CD4-positive, alpha-beta T cell (primary cell): ENCODE measurements at regions not wholly inside any gene's neighbourhood (a gene's known extent, or its start where the extent isn't known, plus 50 kb on each side); places are given as distances from the start of the nearest gene placed in this dataset.

Experiments
- ATAC-seq: fragments of 200-7000 bp; cut with Tn5 transposase; one replicate; pipeline ENCODE4 v1.10.0; 2022; ENCODE audit warnings: mild to moderate bottlenecking; ENCODE audit not compliant: poor library complexity
- CTCF ChIA-PET: fragments of 350-600 bp; sonication (Branson Sonifier 250); formaldehyde crosslinking; loops from one replicate; lab custom pipeline; 2021; ENCODE audit warnings: antibody characterized with exemption, inconsistent platforms; lab: Charles Lee
- POLR2A ChIA-PET: fragments of 350-600 bp; sonication (Branson Sonifier 250); formaldehyde crosslinking; loops from one replicate; lab custom pipeline; 2021; ENCODE audit warnings: antibody characterized with exemption, inconsistent platforms; lab: Charles Lee
- DNase-seq, 14 experiments: peaks; one replicate each; pipeline ENCODE4 v3.0.0-alpha.2; 2013 to 2020; ENCODE audit warnings: mixed read lengths in 2 of 14
- H3K27ac ChIP-seq, 2 donors: one replicate each; pipeline versions ENCODE4 v1.5.1 to v1.7.0; 2013; ENCODE audit warnings: low read length in 2 of 2, low read depth in 1 of 2, mild to moderate bottlenecking in 1 of 2
- H3K27me3 ChIP-seq, 2 experiments: 1 replicate in 1 of 2; 2 replicates in 1 of 2; pipeline versions ENCODE4 v1.6.1 to v1.7.0; 2013; ENCODE audit warnings: low read length in 2 of 2, control low read depth in 1 of 2, mild to moderate bottlenecking in 1 of 2, moderate library complexity in 1 of 2; ENCODE audit not compliant: insufficient read depth in 2 of 2, control insufficient read depth in 1 of 2
- H3K36me3 ChIP-seq: one replicate; pipeline ENCODE4 v1.6.1; 2013; ENCODE audit warnings: low read length, control low read depth; ENCODE audit not compliant: insufficient read depth
- H3K4me1 ChIP-seq: one replicate; pipeline ENCODE4 v1.6.1; 2013; ENCODE audit warnings: low read length, control low read depth; ENCODE audit not compliant: insufficient read depth
- H3K4me3 ChIP-seq: one replicate; pipeline ENCODE4 v1.5.1; 2013; ENCODE audit warnings: mild to moderate bottlenecking, low read length, moderate library complexity
- H3K9me3 ChIP-seq, 2 experiments: 1 replicate in 1 of 2; 2 replicates in 1 of 2; pipeline versions ENCODE4 v1.6.1 to v1.7.0; 2013; ENCODE audit warnings: low read length in 2 of 2, mild to moderate bottlenecking in 2 of 2, control low read depth in 1 of 2, moderate library complexity in 1 of 2; ENCODE audit not compliant: control insufficient read depth in 1 of 2, insufficient read depth in 1 of 2
- H3K27ac Mint-ChIP-seq: one replicate; pipeline ENCODE4 v1.8.0; 2020; ENCODE audit warnings: mixed read lengths
- H3K27me3 Mint-ChIP-seq: one replicate; pipeline ENCODE4 v1.8.0; 2021; ENCODE audit warnings: mixed read lengths
- H3K36me3 Mint-ChIP-seq: one replicate; pipeline ENCODE4 v1.8.0; 2021; ENCODE audit warnings: low read depth, mixed read lengths
- H3K4me1 Mint-ChIP-seq: one replicate; pipeline ENCODE4 v1.8.0; 2021; ENCODE audit warnings: low read depth, mixed read lengths
- H3K4me3 Mint-ChIP-seq: one replicate; pipeline ENCODE4 v1.8.0; 2020; ENCODE audit warnings: mild to moderate bottlenecking, mixed read lengths
- H3K9me3 Mint-ChIP-seq: one replicate; pipeline ENCODE4 v1.8.0; 2020; ENCODE audit warnings: mixed read lengths
- intact Hi-C, 2 experiments: fragments of 100-400 bp; cut with DNase I in 1 of 2; cut with micrococcal nuclease in 1 of 2; formaldehyde crosslinking; loops; one replicate each; pipeline versions ENCODE4 v1.15.1 to v1.9.0; 2023 to 2025; cut with DNase I, micrococcal nuclease
- TF ChIP-seq, protein P1 (sequence below): fragments of 200-600 bp; IDR thresholded peaks from one replicate; pipeline ENCODE4 v1.8.0; 2022; ENCODE audit warnings: antibody characterized with exemption, mild to moderate bottlenecking

DNA sequence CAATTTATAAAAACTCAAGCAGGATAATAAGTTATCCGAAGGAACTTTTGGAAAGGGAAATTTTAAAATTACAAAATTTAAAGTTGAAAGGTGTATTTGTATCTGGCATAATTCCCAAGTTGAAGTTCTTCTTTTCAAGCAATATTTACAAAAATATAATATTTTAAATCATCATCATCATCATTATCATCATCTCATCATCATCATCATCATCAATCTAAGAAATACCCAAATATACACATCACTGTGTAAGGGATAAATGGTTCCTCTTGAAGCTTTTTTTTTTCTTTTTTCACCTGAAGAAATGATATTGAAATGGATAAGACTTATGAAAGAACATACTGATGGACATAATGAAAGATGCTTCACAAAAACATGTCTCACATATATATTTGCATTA, 254.9 kb upstream of the ARRDC3 start:
- Mint-ChIP-seq H3K27me3 (no peaks in the 10 kb centered on the region), H3K4me3 (no peak overlapping the region), H3K4me1 (no peaks in the 10 kb centered on the region), H3K27ac (no peak overlapping the region), H3K9me3 (no peaks in the 10 kb centered on the region), H3K36me3 (no peaks in the 10 kb centered on the region)
- CTCF ChIA-PET = no interaction called here
- POLR2A ChIA-PET = no interaction called here
- Histone ChIP-seq H3K36me3 (no peaks in the 10 kb centered on the region), H3K4me1 (no peaks in the 10 kb centered on the region), H3K9me3 (no peaks in the 10 kb centered on the region), H3K27ac (no peak overlapping the region), H3K27me3 (no peaks in the 10 kb centered on the region), H3K4me3 (no peak overlapping the region)
- TF ChIP-seq, protein P1, sequence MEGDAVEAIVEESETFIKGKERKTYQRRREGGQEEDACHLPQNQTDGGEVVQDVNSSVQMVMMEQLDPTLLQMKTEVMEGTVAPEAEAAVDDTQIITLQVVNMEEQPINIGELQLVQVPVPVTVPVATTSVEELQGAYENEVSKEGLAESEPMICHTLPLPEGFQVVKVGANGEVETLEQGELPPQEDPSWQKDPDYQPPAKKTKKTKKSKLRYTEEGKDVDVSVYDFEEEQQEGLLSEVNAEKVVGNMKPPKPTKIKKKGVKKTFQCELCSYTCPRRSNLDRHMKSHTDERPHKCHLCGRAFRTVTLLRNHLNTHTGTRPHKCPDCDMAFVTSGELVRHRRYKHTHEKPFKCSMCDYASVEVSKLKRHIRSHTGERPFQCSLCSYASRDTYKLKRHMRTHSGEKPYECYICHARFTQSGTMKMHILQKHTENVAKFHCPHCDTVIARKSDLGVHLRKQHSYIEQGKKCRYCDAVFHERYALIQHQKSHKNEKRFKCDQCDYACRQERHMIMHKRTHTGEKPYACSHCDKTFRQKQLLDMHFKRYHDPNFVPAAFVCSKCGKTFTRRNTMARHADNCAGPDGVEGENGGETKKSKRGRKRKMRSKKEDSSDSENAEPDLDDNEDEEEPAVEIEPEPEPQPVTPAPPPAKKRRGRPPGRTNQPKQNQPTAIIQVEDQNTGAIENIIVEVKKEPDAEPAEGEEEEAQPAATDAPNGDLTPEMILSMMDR = no peak
- intact Hi-C loops = no loop called here
- DNase-seq (no peak), ATAC-seq (no peak)

DNA sequence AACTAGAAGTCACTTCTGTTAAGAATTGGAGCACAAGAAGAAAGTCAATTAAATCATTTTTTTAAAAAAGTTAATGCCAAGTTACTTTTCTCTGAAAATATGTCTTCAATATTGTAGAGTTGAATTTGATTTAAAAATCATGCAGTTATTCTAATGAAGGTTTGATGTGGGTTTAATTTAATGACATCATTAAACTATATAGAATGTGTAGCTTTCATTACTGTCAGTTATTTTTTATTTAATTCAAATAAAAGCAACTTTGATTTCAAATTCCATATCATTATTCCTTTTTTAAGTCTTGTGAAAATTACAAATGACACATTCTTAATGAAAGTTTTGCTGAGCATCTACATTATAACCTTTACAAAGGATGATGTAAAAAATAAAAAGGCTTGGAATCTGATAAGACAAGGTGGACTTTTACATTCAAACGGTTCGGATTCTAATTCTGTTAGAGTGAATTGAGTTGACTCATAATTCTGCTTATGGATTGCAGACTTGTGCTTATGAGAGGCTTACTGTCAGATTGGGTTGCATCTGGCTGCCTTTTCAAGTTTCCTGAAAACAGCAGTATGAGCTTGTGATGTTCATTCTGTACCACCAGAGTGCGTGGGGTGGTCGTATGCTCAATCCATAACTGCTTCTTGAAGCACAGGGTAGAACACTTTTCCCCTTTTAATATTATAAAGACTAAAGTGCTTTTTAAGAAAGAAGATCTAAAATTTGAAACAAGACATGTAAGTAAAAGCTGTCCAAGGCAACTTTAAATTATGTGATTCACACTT, 253.0 kb upstream of the ARRDC3 start:
- Histone ChIP-seq H3K36me3 (no peaks in the 10 kb centered on the region), H3K4me3 (no peak overlapping the region), H3K9me3 (no peaks in the 10 kb centered on the region), H3K4me1 (no peaks in the 10 kb centered on the region), H3K27ac (no peak overlapping the region), H3K27me3 (no peaks in the 10 kb centered on the region)
- ATAC-seq (no peak), DNase-seq (no peak)
- TF ChIP-seq, protein P1 = no peak
- no peaks in the 10 kb centered on the region for H3K36me3 Mint-ChIP-seq
- no peaks in the 10 kb centered on the region for H3K4me1 Mint-ChIP-seq
- POLR2A ChIA-PET = no interaction called here
- intact Hi-C loops = no loop called here
- H3K4me3 Mint-ChIP-seq = no peak overlapping the region
- H3K9me3 Mint-ChIP-seq = no peaks in the 10 kb centered on the region
- no peak overlapping the region for H3K27ac Mint-ChIP-seq
- CTCF ChIA-PET = no interaction called here
- no peaks in the 10 kb centered on the region for H3K27me3 Mint-ChIP-seq

DNA sequence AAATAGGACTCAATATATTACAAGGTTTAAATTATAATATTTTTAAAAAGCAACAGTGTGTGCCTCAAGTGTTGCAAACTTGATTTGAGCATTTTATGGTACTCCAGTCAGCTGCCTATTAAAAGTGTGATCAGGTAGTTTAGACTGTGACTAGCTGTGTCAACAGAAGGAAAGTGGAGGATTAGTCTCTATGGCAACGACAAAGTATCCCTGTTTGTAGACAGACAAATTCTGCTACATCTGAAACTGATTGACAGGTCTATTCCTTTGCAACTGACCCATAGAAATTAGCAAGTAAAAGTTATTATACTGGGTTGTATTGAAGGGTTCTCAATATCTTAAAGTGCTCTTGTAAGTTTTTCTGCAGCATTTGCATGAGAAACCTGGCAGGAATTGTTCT, 249.8 kb upstream of the ARRDC3 start:
- TF ChIP-seq, protein P1 = no peak
- CTCF ChIA-PET = no interaction called here
- POLR2A ChIA-PET = no interaction called here
- no peak overlapping the region for H3K27ac ChIP-seq
- H3K4me1 ChIP-seq = no peaks in the 10 kb centered on the region
- DNase-seq = no peak
- no peaks in the 10 kb centered on the region for H3K9me3 ChIP-seq
- intact Hi-C loops = no loop called here
- Mint-ChIP-seq H3K4me1 (no peaks in the 10 kb centered on the region), H3K27me3 (no peaks in the 10 kb centered on the region), H3K36me3 (no peaks in the 10 kb centered on the region), H3K4me3 (no peak overlapping the region), H3K27ac (no peak overlapping the region), H3K9me3 (no peaks in the 10 kb centered on the region)
- ATAC-seq = no peak
- H3K36me3 ChIP-seq = no peaks in the 10 kb centered on the region
- no peaks in the 10 kb centered on the region for H3K27me3 ChIP-seq
- H3K4me3 ChIP-seq = no peak overlapping the region
